ENCODE measurements at regions not wholly inside any gene's neighbourhood (a gene's known extent, or its start where the extent isn't known, plus 50 kb on each side); places are given as distances from the start of the nearest gene placed in this dataset.

GRCh38 chr6:139920027-139920775 lies 545.8 kb upstream of the CITED2 start:
- no peak for DNase-seq

GRCh38 chr6:139919107-139920026 lies 544.9 kb upstream of the CITED2 start:
- no peak for DNase-seq

GRCh38 chr6:139917951-139918630 lies 543.6 kb upstream of the CITED2 start:
- DNase-seq = no peak

GRCh38 chr6:139914910-139915309 lies 540.5 kb upstream of the CITED2 start:
- DNase-seq = no peak

GRCh38 chr6:139912735-139913400 lies 538.4 kb upstream of the CITED2 start:
- DNase-seq = no peak

- DNase-seq = no peak
Measured at GRCh38 chr6:139909992-139910391, 535.5 kb upstream of the CITED2 start.

- DNase-seq = no peak
Measured at GRCh38 chr6:139905404-139906052, 531.1 kb upstream of the CITED2 start.

- no peak for DNase-seq
Measured at GRCh38 chr6:139904568-139904967, 530.1 kb upstream of the CITED2 start.

GRCh38 chr6:139904158-139904533 lies 529.7 kb upstream of the CITED2 start:
- DNase-seq = no peak

- no peak for DNase-seq
Measured at GRCh38 chr6:139903411-139904157, 529.1 kb upstream of the CITED2 start.

- DNase-seq = no peak
Measured at GRCh38 chr6:139895205-139895793, 520.9 kb upstream of the CITED2 start.

- DNase-seq = no peak
Measured at GRCh38 chr6:139894271-139894670, 519.8 kb upstream of the CITED2 start.

GRCh38 chr6:139891471-139891870 lies 517.0 kb upstream of the CITED2 start:
- DNase-seq = no peak

GRCh38 chr6:139888681-139889122 lies 514.3 kb upstream of the CITED2 start:
- no peak for DNase-seq

GRCh38 chr6:139887275-139887674 lies 512.8 kb upstream of the CITED2 start:
- no peak for DNase-seq

- DNase-seq = no peak
Measured at GRCh38 chr6:139886396-139886795, 511.9 kb upstream of the CITED2 start.

- no peak for DNase-seq
Measured at GRCh38 chr6:139885909-139886308, 511.5 kb upstream of the CITED2 start.

GRCh38 chr6:139883776-139884175 lies 509.3 kb upstream of the CITED2 start:
- DNase-seq = no peak

GRCh38 chr6:139882977-139883728 lies 508.7 kb upstream of the CITED2 start:
- no peak for DNase-seq

GRCh38 chr6:139882234-139882633 lies 507.8 kb upstream of the CITED2 start:
- DNase-seq = no peak

All from hematopoietic multipotent progenitor cell treated with erythropoietin and hydrocortisone succinate and interleukin-3 and kit ligand, for 8 days (in vitro differentiated cells).